GM12878 (cell line): ENCODE measurements at regions not wholly inside any gene's neighbourhood (a gene's known extent, or its start where the extent isn't known, plus 50 kb on each side); places are given as distances from the start of the nearest gene placed in this dataset.

Source experiments
- ATAC-seq: fragments of 200-7000 bp; cut with Tn5 transposase; 3 replicates; pipeline ENCODE4 v1.9.1; 2020; ENCODE audit warnings: mild to moderate bottlenecking, moderate library complexity
- BruUV-seq: library from RNA; stranded (reverse); fragments of 400-500 nt; replicated peaks from 2 replicates; lab custom pipeline; 2021; lab: Mats Ljungman, UMichigan
- CTCF ChIA-PET: fragments of 300-600 bp; sonication (Branson Sonifier 250); formaldehyde crosslinking; extraction: SDS; loops from one replicate; lab custom pipeline; 2021; ENCODE audit warnings: inconsistent platforms; lab: Yijun Ruan, JAX
- POLR2A ChIA-PET: fragments of 350-600 bp; formaldehyde crosslinking; extraction: SDS; loops from one replicate; lab custom pipeline; 2021; ENCODE audit warnings: inconsistent platforms; lab: Charles Lee
- RAD21 ChIA-PET: fragments of 300-600 bp; sonication (Branson Sonifier 250); formaldehyde crosslinking; loops from one replicate; lab custom pipeline; 2023; ENCODE audit warnings: antibody characterized with exemption; ENCODE audit not compliant: unreplicated experiment; lab: Charles Lee
- SMC1A ChIA-PET: fragments of 300-600 bp; sonication (Branson Sonifier 250); formaldehyde crosslinking; loops from one replicate; lab custom pipeline; 2023; ENCODE audit not compliant: unreplicated experiment, uncharacterized antibody; lab: Charles Lee
- DNase-seq: peaks from one replicate; pipeline ENCODE4 v3.0.0-alpha.2; 2011; ENCODE audit warnings: low read depth, low spot score
- FAIRE-seq: peaks from 3 replicates; lab custom pipeline; 2011; peaks lifted over from hg19 to GRCh38; lab: Jason Lieb, UNC
- H2AFZ ChIP-seq: 2 replicates; pipeline ENCODE4 v1.6.0; 2011; ENCODE audit warnings: low read depth, low read length, control low read depth; ENCODE audit not compliant: control insufficient read depth
- H3K27ac ChIP-seq: 2 replicates; pipeline ENCODE4 v1.5.1; 2011; ENCODE audit warnings: control low read depth; ENCODE audit not compliant: control insufficient read depth, insufficient read depth
- H3K27me3 ChIP-seq, 2 experiments: replicated peaks in 1 of 2; 2 replicates each; pipeline versions ENCODE4 v1.6.0 to v1.6.1; 2011; ENCODE audit warnings: low read length in 1 of 2; ENCODE audit not compliant: control insufficient read depth in 2 of 2, insufficient read depth in 2 of 2
- H3K36me3 ChIP-seq, 2 experiments: 2 replicates each; pipeline ENCODE4 v1.5.1; 2011; ENCODE audit warnings: low read length in 1 of 2; ENCODE audit not compliant: control insufficient read depth in 2 of 2, insufficient read depth in 2 of 2
- H3K4me1 ChIP-seq: 2 replicates; pipeline ENCODE4 v1.6.1; 2011; ENCODE audit warnings: mild to moderate bottlenecking, low read length, moderate library complexity, mixed read lengths; ENCODE audit not compliant: control insufficient read depth, insufficient read depth
- H3K4me2 ChIP-seq: 2 replicates; pipeline ENCODE4 v1.6.0; 2011; ENCODE audit warnings: control low read depth; ENCODE audit not compliant: control insufficient read depth, insufficient read depth
- H3K4me3 ChIP-seq: fragments of 200-600 bp; sonication (generic); 2 replicates; pipeline ENCODE4 v1.5.1; 2016
- H3K79me2 ChIP-seq: 2 replicates; pipeline ENCODE4 v1.6.0; 2011; ENCODE audit warnings: low read length; ENCODE audit not compliant: control insufficient read depth, insufficient read depth
- H3K9ac ChIP-seq: 2 replicates; pipeline ENCODE4 v1.8.0; 2011; ENCODE audit warnings: low read length, control low read depth, mixed read lengths; ENCODE audit not compliant: control insufficient read depth, insufficient read depth
- H3K9me3 ChIP-seq: replicated peaks from 3 replicates; pipeline ENCODE4 v1.5.1; 2011; ENCODE audit warnings: mild to moderate bottlenecking, low read length; ENCODE audit not compliant: control insufficient read depth, insufficient read depth
- H4K20me1 ChIP-seq: 2 replicates; pipeline ENCODE4 v1.6.0; 2011; ENCODE audit not compliant: control insufficient read depth, insufficient read depth
- BCLAF1 ChIP-seq: fragments of 450-650 bp; IDR thresholded peaks from 2 replicates; pipeline ENCODE4 v1.6.1; 2017; ENCODE audit warnings: antibody characterized with exemption, mild to moderate bottlenecking, moderate library complexity
- EED ChIP-seq: sonication (generic); IDR thresholded peaks from 2 replicates; pipeline ENCODE4 v1.6.1; 2016; ENCODE audit warnings: antibody characterized with exemption, low read depth
- FOXM1 ChIP-seq: IDR thresholded peaks from 2 replicates; pipeline ENCODE4 v1.6.1; 2012; ENCODE audit warnings: low read depth, mild to moderate bottlenecking, inconsistent platforms, low read length, moderate library complexity
- JUND ChIP-seq: IDR thresholded peaks from 2 replicates; pipeline ENCODE4 v1.6.1; 2012; ENCODE audit warnings: low read depth, mild to moderate bottlenecking, low read length, improper control_type of control experiment, moderate library complexity
- KAT2A ChIP-seq: conservative IDR thresholded peaks from 2 replicates; pipeline ENCODE4 v1.6.1; 2011; ENCODE audit warnings: low read depth, low read length; ENCODE audit not compliant: control insufficient read depth
- MAX ChIP-seq: IDR thresholded peaks from 2 replicates; pipeline ENCODE4 v1.6.1; 2012; ENCODE audit warnings: low read depth, low read length, improper control_type of control experiment
- NFXL1 ChIP-seq: fragments of 450-650 bp; IDR thresholded peaks from 2 replicates; pipeline ENCODE4 v1.6.1; 2017; ENCODE audit warnings: antibody characterized with exemption, mild to moderate bottlenecking, borderline replicate concordance
- PAX8 ChIP-seq: fragments of 450-650 bp; IDR thresholded peaks from 2 replicates; pipeline ENCODE4 v1.6.1; 2017; ENCODE audit warnings: mild to moderate bottlenecking, moderate library complexity
- RAD21 ChIP-seq: IDR thresholded peaks from 2 replicates; pipeline ENCODE4 v1.6.1; 2011; ENCODE audit warnings: mild to moderate bottlenecking, low read depth, low read length, moderate library complexity; ENCODE audit not compliant: insufficient read depth
- RBBP5 ChIP-seq: fragments of 200-600 bp; sonication (generic); conservative IDR thresholded peaks from 2 replicates; pipeline ENCODE4 v1.6.1; 2016
- SMC3 ChIP-seq: IDR thresholded peaks from 2 replicates; pipeline ENCODE4 v1.6.1; 2011; ENCODE audit warnings: low read length, improper control_type of control experiment, borderline replicate concordance
- SRF ChIP-seq, 2 experiments: IDR thresholded peaks; 2 replicates each; pipeline ENCODE4 v1.6.1; 2011; ENCODE audit warnings: low read depth in 2 of 2, low read length in 2 of 2, mild to moderate bottlenecking in 1 of 2, moderate library complexity in 1 of 2
- SUZ12 ChIP-seq: fragments of 200-600 bp; sonication (generic); IDR thresholded peaks from one replicate; pipeline ENCODE4 v1.6.1; 2018; ENCODE audit warnings: antibody characterized with exemption, mild to moderate bottlenecking; ENCODE audit not compliant: unreplicated experiment
- TCF7 ChIP-seq: IDR thresholded peaks from 2 replicates; pipeline ENCODE4 v1.6.1; 2014; ENCODE audit warnings: antibody characterized with exemption, borderline replicate concordance
- WRNIP1 ChIP-seq: IDR thresholded peaks from 2 replicates; pipeline ENCODE4 v1.6.1; 2011; ENCODE audit warnings: low read depth, low read length, improper control_type of control experiment, borderline replicate concordance
- in situ Hi-C: fragments of 300-500 bp; cut with MboI; formaldehyde crosslinking; loops from 9 replicates; pipeline ENCODE4 v1.14.3; 2018; ENCODE audit warnings: mixed read lengths
- intact Hi-C: fragments of 100-400 bp; cut with micrococcal nuclease; formaldehyde crosslinking; loops from one replicate; pipeline ENCODE4 v1.14.2; 2022; ENCODE audit not compliant: unreplicated experiment
- TF ChIP-seq, protein P1 (sequence below): IDR thresholded peaks from 2 replicates; pipeline ENCODE4 v1.6.1; 2011; ENCODE audit warnings: mild to moderate bottlenecking, low read depth, low read length, moderate library complexity; ENCODE audit not compliant: insufficient replicate concordance
- TF ChIP-seq, protein P2 (sequence below): fragments of 450-650 bp; IDR thresholded peaks from 2 replicates; pipeline ENCODE4 v1.6.1; 2016; ENCODE audit warnings: mild to moderate bottlenecking

DNA sequence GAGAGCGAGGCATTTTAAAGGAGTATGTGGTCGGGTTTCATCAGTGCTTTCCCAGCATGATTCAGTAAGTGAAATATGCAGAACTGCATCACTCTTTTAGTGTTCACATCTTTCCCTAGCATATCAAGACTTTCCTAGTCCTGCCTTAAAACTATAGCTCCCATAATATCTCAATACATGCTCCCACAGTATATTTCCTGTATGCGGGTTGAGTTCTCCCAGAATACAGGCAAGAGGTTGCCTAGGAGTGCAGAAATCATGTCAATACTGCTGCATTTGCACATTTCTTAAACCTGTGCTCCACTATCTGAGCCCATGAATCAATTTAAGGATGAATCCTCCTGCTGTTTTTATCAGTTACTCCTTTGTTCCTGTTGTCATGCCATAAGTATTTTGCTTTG is 386.6 kb upstream of the SLC35B3 start (continued):
- TF ChIP-seq, protein P1, sequence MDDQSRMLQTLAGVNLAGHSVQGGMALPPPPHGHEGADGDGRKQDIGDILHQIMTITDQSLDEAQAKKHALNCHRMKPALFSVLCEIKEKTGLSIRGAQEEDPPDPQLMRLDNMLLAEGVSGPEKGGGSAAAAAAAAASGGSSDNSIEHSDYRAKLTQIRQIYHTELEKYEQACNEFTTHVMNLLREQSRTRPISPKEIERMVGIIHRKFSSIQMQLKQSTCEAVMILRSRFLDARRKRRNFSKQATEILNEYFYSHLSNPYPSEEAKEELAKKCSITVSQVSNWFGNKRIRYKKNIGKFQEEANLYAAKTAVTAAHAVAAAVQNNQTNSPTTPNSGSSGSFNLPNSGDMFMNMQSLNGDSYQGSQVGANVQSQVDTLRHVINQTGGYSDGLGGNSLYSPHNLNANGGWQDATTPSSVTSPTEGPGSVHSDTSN = no peak
- TF ChIP-seq SMC3 (no peak), TCF7 (no peak), RBBP5 (no peak)
- TF ChIP-seq, all 136 proteins: peak for 0

- in situ Hi-C loops (no loop called here), intact Hi-C loops (no loop called here)
- Histone ChIP-seq H3K4me3 (no peak overlapping the region), H2AFZ (no peak overlapping the region), H4K20me1 (no peaks in the 10 kb centered on the region), H3K27ac (no peak overlapping the region), H3K36me3 (no peaks in the 10 kb centered on the region), H3K9me3 (no peaks in the 10 kb centered on the region), H3K9ac (no peak overlapping the region), H3K4me1 (no peaks in the 10 kb centered on the region), H3K79me2 (no peaks in the 10 kb centered on the region), H3K4me2 (no peak overlapping the region), H3K27me3 (no peaks in the 10 kb centered on the region)
- RAD21 ChIA-PET = no interaction called here
- BruUV-seq = no TSS peak
- POLR2A ChIA-PET = no interaction called here
- FAIRE-seq (no peak), ATAC-seq (no peak), DNase-seq (no peak)
- CTCF ChIA-PET = no interaction called here
- SMC1A ChIA-PET = no interaction called here
- no peak for TF ChIP-seq FOXM1
- no peak for TF ChIP-seq WRNIP1
- no peak for TF ChIP-seq NFXL1
- no peak for TF ChIP-seq SUZ12
- TF ChIP-seq SRF (IDR thresholded peaks at IDR 0.05; ENCODE audit: low read depth in 2 of 2, low read length in 2 of 2) = no peak
- TF ChIP-seq, protein P2, sequence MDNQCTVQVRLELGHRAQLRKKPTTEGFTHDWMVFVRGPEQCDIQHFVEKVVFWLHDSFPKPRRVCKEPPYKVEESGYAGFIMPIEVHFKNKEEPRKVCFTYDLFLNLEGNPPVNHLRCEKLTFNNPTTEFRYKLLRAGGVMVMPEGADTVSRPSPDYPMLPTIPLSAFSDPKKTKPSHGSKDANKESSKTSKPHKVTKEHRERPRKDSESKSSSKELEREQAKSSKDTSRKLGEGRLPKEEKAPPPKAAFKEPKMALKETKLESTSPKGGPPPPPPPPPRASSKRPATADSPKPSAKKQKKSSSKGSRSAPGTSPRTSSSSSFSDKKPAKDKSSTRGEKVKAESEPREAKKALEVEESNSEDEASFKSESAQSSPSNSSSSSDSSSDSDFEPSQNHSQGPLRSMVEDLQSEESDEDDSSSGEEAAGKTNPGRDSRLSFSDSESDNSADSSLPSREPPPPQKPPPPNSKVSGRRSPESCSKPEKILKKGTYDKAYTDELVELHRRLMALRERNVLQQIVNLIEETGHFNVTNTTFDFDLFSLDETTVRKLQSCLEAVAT = no peak
- TF ChIP-seq PAX8 = no peak
- no peak for TF ChIP-seq MAX
- TF ChIP-seq EED = no peak
- no peak for TF ChIP-seq RAD21
- TF ChIP-seq JUND = no peak
- no peak for TF ChIP-seq KAT2A
- TF ChIP-seq SMC3 = no peak
- no peak for TF ChIP-seq BCLAF1
These were observed 385.0 kb upstream of the SLC35B3 start for GRCh38 chr6:8820313-8820712.
